GM18867 (cell line): ENCODE measurements at regions not wholly inside any gene's neighbourhood (a gene's known extent, or its start where the extent isn't known, plus 50 kb on each side); places are given as distances from the start of the nearest gene placed in this dataset.
"Not testable (repeated sequence)": the region's sequence is repeated elsewhere in the genome, so short reads cannot be mapped to it uniquely, and the experiment has no call there.

Experiments used
- ATAC-seq: cut with Tn5 transposase; IDR thresholded peaks from one replicate; pipeline ENCODE4 v1.9.1; 2021; ENCODE audit warnings: mild to moderate bottlenecking, moderate library complexity; ENCODE audit not compliant: unreplicated experiment

- no peak for ATAC-seq
Measured at GRCh38 chr6:92962846-92963245, 456.5 kb downstream of the EPHA7 start.

- not testable (repeated sequence) for ATAC-seq
Measured at GRCh38 chr6:92952111-92952510, 467.2 kb downstream of the EPHA7 start.

- ATAC-seq = no peak
Measured at GRCh38 chr6:92945799-92946198, 473.6 kb downstream of the EPHA7 start.

DNA sequence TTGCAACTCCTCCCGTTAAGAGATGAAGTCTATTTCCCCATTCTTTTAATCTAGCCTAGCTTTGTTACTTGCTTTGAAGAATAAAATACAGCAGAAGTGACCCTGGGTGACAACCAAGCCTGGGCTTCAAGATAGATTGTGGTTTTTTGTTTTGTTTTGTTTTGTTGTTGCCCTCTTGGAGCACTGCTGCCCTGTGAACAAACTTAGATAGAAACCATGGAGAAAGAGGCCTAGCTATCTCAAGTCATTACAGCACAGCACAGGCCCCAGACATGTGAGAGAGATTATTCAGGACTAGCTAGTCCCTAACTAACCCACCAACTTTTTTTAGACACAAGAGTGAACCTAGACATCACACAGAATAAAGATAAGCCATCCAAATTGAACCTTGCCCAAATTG, 475.2 kb downstream of the EPHA7 start:
- no peak for ATAC-seq

- no peak for ATAC-seq
Measured at GRCh38 chr6:92942549-92942948, 476.8 kb downstream of the EPHA7 start.

DNA sequence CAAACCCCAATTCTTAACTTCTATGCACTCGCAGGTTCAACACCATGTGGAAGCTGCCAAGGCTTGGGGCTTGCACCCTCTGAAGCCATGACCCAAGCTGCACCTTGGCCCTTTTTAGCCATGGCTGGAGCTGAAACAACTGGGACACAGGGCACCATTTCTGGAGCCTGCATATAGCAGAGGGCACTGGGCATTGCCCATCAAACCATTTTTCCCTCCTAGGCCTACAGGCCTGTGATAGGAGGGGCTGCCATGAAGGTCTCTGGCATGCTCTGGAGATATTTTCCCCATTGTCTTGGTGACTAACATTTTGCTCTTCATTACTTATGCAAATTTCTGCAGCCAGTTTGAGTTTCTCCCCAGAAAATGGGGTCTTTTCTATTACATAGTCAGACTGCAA, 484.7 kb downstream of the EPHA7 start:
- no peak for ATAC-seq

- no peak for ATAC-seq
Measured at GRCh38 chr6:92930171-92930570, 489.2 kb downstream of the EPHA7 start.

- ATAC-seq = no peak
Measured at GRCh38 chr6:92922216-92922806, 497.0 kb downstream of the EPHA7 start.

GRCh38 chr6:92915466-92915865, 503.9 kb downstream of the EPHA7 start:
- no peak for ATAC-seq

DNA sequence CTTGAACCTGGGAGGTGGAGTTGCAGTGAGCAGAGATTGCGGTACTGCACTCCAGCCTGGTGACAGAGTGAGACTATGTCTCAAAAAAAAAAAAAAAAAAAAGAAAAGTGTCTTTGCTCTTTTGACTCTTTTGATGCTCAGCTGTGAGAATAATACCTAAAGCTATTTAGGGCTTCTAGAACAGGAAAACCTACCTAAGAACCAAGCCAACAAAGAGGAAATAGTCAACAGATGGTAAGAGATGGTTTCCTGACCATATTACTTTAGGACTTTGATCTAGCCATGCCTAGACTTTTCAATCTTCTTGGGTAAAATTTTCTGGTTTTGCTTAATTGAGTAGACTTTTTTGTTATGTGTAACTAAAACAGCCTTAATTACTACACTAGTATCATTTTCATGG, 508.1 kb downstream of the EPHA7 start:
- no peak for ATAC-seq

DNA sequence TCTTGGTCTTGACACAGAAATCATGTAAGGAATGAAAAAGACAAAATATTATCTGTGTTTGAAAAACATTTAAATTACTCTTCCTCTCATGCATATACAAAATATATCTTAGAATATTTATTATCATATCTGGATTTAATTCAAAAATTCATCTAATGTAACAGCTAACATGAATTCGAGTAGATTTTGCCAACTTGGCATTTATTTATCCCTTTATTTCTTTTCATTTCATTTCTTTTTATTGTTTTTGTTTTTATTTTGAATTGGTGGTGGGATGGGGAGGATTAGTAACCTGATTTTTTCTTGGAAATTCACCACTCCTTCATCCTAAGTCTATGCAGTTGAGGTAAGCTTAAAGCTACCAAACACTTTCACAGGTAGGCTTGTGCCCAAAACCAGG, 508.7 kb downstream of the EPHA7 start:
- ATAC-seq = no peak

DNA sequence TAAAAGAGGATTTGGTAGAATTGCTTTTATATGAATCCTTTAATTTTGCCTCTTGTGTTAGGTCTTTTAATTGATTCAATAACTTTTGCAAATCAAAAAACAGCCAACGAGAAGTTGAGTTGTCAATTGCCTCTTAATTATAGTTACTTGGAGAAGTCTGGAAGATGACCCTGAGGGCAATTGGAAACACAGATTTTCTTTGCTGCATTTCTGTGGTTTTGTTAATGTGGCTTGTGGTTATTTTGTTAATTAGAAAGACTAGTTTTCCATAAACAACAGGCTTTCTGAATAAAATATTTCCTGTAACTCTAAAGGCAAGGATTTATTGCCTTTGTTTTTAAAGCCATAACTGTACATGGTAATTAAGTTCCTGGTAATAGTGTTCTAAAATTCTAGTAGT, 513.0 kb downstream of the EPHA7 start:
- ATAC-seq = no peak

GRCh38 chr6:92893741-92894140, 525.6 kb downstream of the EPHA7 start:
- no peak for ATAC-seq

- ATAC-seq = no peak
Measured at GRCh38 chr6:92892626-92893170, 526.7 kb downstream of the EPHA7 start.

- ATAC-seq = no peak
Measured at GRCh38 chr6:92888316-92888715, 531.0 kb downstream of the EPHA7 start.

DNA sequence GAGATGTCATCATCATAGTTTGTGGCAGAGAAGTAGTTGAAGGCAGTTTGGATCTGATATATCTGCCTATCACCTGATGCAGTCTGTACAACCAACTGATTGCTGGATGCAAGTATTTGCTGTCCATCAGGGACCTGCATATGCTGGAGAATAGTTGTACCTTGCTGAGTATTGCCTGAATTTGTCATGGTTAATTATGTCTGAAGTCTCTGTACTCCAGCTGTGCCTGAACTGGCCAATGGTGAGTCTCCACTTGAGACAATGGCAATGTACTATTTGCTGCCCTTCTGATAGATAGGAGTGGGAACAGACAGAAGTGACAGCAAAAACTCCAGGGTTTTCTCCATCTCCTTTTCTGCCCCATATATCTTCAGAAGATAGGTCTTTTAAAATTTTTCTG, 531.5 kb downstream of the EPHA7 start:
- ATAC-seq = no peak

GRCh38 chr6:92879526-92879925, 539.8 kb downstream of the EPHA7 start:
- ATAC-seq = no peak

DNA sequence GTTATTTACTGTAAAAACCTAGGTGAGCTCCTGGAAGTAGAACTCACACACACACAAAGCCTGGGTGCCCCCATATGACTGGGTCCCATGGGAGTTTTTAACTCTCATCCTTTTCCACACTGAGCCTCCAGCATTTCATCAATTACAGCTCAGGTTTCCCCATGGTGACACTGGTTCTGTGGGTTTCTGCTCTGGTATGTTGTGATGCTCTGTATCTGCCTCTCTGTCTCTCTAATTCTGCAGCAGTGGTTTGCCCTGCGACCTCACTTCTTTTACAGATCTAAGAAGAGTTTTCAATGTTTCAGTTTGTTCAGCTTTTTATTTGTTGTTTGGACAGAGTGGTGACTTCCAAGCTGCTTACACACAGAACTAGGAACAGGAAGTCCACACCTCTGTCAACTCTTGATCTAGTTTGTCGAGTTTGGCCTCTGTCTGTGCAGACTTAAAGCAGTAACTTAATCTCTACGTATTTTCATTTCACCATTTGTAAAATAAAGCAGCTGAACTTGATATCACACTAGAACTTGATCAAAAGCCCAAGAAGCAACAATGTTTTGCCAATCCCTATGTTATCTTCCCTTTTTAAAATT, 554.3 kb downstream of the EPHA7 start:
- ATAC-seq = no peak

GRCh38 chr6:92849636-92850035, 569.7 kb downstream of the EPHA7 start:
- no peak for ATAC-seq

DNA sequence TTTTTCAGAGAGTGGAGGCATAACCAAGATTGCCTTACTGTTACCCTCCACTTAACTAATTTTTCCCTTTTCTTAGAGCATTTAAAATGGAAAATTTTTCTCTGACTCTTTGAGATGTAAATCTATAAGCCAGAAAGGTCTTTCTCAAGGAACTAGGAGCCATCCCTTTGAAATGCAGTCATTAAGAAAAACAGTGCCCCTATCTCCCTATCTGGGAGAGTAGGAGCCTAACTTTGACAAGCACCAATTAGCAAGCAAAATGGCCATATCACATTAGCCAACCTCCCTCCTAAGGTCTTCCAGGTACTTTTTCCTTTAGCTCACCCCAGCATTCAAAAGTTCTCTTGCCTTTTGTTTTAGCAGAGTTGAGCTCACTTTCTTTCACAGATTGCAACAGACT, 570.5 kb downstream of the EPHA7 start:
- ATAC-seq = no peak

GRCh38 chr6:92848459-92848858, 570.9 kb downstream of the EPHA7 start:
- ATAC-seq = no peak

DNA sequence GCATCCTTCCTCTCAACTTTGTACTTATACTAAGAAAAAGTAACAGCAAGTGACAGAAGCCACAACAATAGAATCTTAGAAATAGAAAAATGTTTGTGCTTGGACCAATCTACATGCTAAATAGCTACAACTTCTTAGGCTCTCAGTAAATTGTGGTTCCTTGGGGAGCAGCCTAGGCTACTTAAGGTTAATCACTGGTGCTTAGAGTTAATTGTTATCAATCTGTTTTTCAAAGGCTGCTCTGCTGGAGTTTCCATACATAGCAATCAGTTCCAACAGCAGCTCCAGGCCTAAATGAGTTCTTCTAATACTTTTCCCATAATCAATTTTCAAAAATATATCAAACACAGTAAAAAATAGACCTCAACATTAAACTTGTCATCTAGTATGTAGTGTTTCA, 571.4 kb downstream of the EPHA7 start:
- ATAC-seq = no peak
